H9 (cell line): ENCODE measurements at regions not wholly inside any gene's neighbourhood (a gene's known extent, or its start where the extent isn't known, plus 50 kb on each side); places are given as distances from the start of the nearest gene placed in this dataset.

ENCODE experiments used
- DNase-seq: peaks from one replicate; pipeline ENCODE4 v3.0.0-alpha.2; 2017
- H2AFZ ChIP-seq: one replicate; pipeline ENCODE4 v1.6.1; 2013; ENCODE audit warnings: mild to moderate bottlenecking, low read length, control low read depth, moderate library complexity
- H2AK5ac ChIP-seq: 2 replicates; pipeline ENCODE4 v1.6.1; 2013; ENCODE audit warnings: low read length, control low read depth, mixed read lengths; ENCODE audit not compliant: insufficient read length
- H2BK120ac ChIP-seq: one replicate; pipeline ENCODE4 v1.6.1; 2013; ENCODE audit warnings: low read depth, mild to moderate bottlenecking, low read length, control low read depth, inconsistent platforms; ENCODE audit not compliant: poor library complexity, severe bottlenecking
- H2BK12ac ChIP-seq: 2 replicates; pipeline ENCODE4 v1.6.1; 2013; ENCODE audit warnings: low read length, control low read depth, mixed read lengths, low read depth; ENCODE audit not compliant: insufficient read length
- H2BK15ac ChIP-seq: 2 replicates; pipeline ENCODE4 v1.6.1; 2013; ENCODE audit warnings: low read depth, low read length, control low read depth
- H2BK20ac ChIP-seq: one replicate; pipeline ENCODE4 v1.6.1; 2013; ENCODE audit warnings: low read depth, mild to moderate bottlenecking, low read length, control low read depth, inconsistent platforms; ENCODE audit not compliant: poor library complexity, severe bottlenecking
- H2BK5ac ChIP-seq: 2 replicates; pipeline ENCODE4 v1.6.1; 2013; ENCODE audit warnings: low read length, control low read depth, mixed read lengths; ENCODE audit not compliant: insufficient read length
- H3K14ac ChIP-seq: 2 replicates; pipeline ENCODE4 v1.6.1; 2013; ENCODE audit warnings: low read length, control low read depth; ENCODE audit not compliant: insufficient read depth
- H3K18ac ChIP-seq: 2 replicates; pipeline ENCODE4 v1.6.1; 2013; ENCODE audit warnings: low read depth, mild to moderate bottlenecking, mixed read lengths, low read length, control low read depth; ENCODE audit not compliant: insufficient read length
- H3K23ac ChIP-seq: 2 replicates; pipeline ENCODE4 v1.6.1; 2013; ENCODE audit warnings: low read length, control low read depth, mixed read lengths, low read depth; ENCODE audit not compliant: insufficient read length
- H3K23me2 ChIP-seq: 2 replicates; pipeline ENCODE4 v1.6.1; 2013; ENCODE audit warnings: low read depth, mild to moderate bottlenecking, mixed read lengths, low read length, control low read depth; ENCODE audit not compliant: insufficient read length, poor library complexity, severe bottlenecking
- H3K27ac ChIP-seq: 2 replicates; pipeline ENCODE4 v1.5.1; 2013; ENCODE audit warnings: low read length, control low read depth, mixed read lengths, low read depth; ENCODE audit not compliant: insufficient read length
- H3K27me3 ChIP-seq: 2 replicates; pipeline ENCODE4 v1.6.1; 2013; ENCODE audit warnings: low read length, control low read depth, inconsistent platforms; ENCODE audit not compliant: insufficient read depth
- H3K4ac ChIP-seq: 2 replicates; pipeline ENCODE4 v1.6.1; 2013; ENCODE audit warnings: low read depth, mild to moderate bottlenecking, control low read depth, inconsistent platforms, low read length, moderate library complexity
- H3K4me1 ChIP-seq: 2 replicates; pipeline ENCODE4 v1.6.1; 2013; ENCODE audit warnings: low read length, control low read depth, inconsistent platforms; ENCODE audit not compliant: insufficient read depth
- H3K4me2 ChIP-seq: 2 replicates; pipeline ENCODE4 v1.6.1; 2013; ENCODE audit warnings: low read length, control low read depth, mixed read lengths; ENCODE audit not compliant: insufficient read length, insufficient read depth
- H3K56ac ChIP-seq: 2 replicates; pipeline ENCODE4 v1.6.1; 2013; ENCODE audit warnings: low read depth, mild to moderate bottlenecking, mixed read lengths, low read length, control low read depth; ENCODE audit not compliant: insufficient read length
- H3K79me1 ChIP-seq: 2 replicates; pipeline ENCODE4 v1.6.1; 2013; ENCODE audit warnings: low read depth, mild to moderate bottlenecking, moderate library complexity, low read length, control low read depth, inconsistent platforms; ENCODE audit not compliant: insufficient read depth, poor library complexity, severe bottlenecking
- H3K79me2 ChIP-seq: 2 replicates; pipeline ENCODE4 v1.6.1; 2013; ENCODE audit warnings: low read length, control low read depth, inconsistent platforms; ENCODE audit not compliant: insufficient read depth
- H3K9ac ChIP-seq: 2 replicates; pipeline ENCODE4 v1.6.1; 2013; ENCODE audit warnings: low read length, control low read depth, mixed read lengths; ENCODE audit not compliant: insufficient read length; ENCODE audit errors: extremely low read depth
- H3K9me3 ChIP-seq: one replicate; pipeline ENCODE4 v1.6.1; 2013; ENCODE audit warnings: low read depth, low read length, inconsistent platforms; ENCODE audit not compliant: control insufficient read depth
- H3T11ph ChIP-seq: one replicate; pipeline ENCODE4 v1.6.1; 2013; ENCODE audit warnings: mild to moderate bottlenecking, low read length, control low read depth, inconsistent platforms
- H4K20me1 ChIP-seq: one replicate; pipeline ENCODE4 v1.6.1; 2013; ENCODE audit not compliant: control insufficient read depth, insufficient read length, insufficient read depth
- H4K5ac ChIP-seq: 2 replicates; pipeline ENCODE4 v1.6.1; 2013; ENCODE audit warnings: low read depth, mild to moderate bottlenecking, mixed read lengths, low read length, control low read depth; ENCODE audit not compliant: insufficient read length
- H4K8ac ChIP-seq: replicated peaks from 2 replicates; pipeline ENCODE4 v1.6.1; 2013; ENCODE audit warnings: low read length, control low read depth, mixed read lengths, low read depth; ENCODE audit not compliant: insufficient read length
- H4K91ac ChIP-seq: 2 replicates; pipeline ENCODE4 v1.6.1; 2013; ENCODE audit warnings: low read depth, mild to moderate bottlenecking, moderate library complexity, mixed read lengths, low read length, control low read depth; ENCODE audit not compliant: insufficient read length
- H3K27ac Mint-ChIP-seq, 3 experiments: 2 replicates in 2 of 3; 3 replicates in 1 of 3; pipeline ENCODE4 v1.8.0; 2020 to 2021; ENCODE audit warnings: mixed read lengths in 3 of 3, mild to moderate bottlenecking in 1 of 3, moderate library complexity in 1 of 3
- H3K27me3 Mint-ChIP-seq: 2 replicates; pipeline ENCODE4 v1.8.0; 2021; ENCODE audit warnings: low read depth, mild to moderate bottlenecking, moderate library complexity, mixed read lengths
- H3K36me3 Mint-ChIP-seq, 3 experiments: 2 replicates in 2 of 3; 3 replicates in 1 of 3; pipeline ENCODE4 v1.8.0; 2020 to 2021; ENCODE audit warnings: low read depth in 3 of 3, mixed read lengths in 3 of 3; ENCODE audit not compliant: insufficient read depth in 1 of 3
- H3K4me1 Mint-ChIP-seq, 2 experiments: 2 replicates each; pipeline ENCODE4 v1.8.0; 2020; ENCODE audit warnings: mixed read lengths in 2 of 2
- H3K4me3 Mint-ChIP-seq, 2 experiments: 2 replicates in 1 of 2; 3 replicates in 1 of 2; pipeline ENCODE4 v1.8.0; 2020 to 2021; ENCODE audit warnings: mild to moderate bottlenecking in 2 of 2, mixed read lengths in 2 of 2, moderate library complexity in 1 of 2
- H3K9me3 Mint-ChIP-seq, 2 experiments: 2 replicates in 1 of 2; 3 replicates in 1 of 2; pipeline ENCODE4 v1.8.0; 2020; ENCODE audit warnings: mild to moderate bottlenecking in 2 of 2, mixed read lengths in 2 of 2, moderate library complexity in 1 of 2
- CTCF ChIP-seq: fragments of 200-600 bp; sonication (generic); conservative IDR thresholded peaks from 3 replicates; pipeline ENCODE4 v1.8.0; 2021; ENCODE audit warnings: antibody characterized with exemption, mild to moderate bottlenecking
- WGBS: extraction: QIAGEN DNeasy Blood & Tissue Kit; methylation state at CpG from one replicate; pipeline ENCODE4 v1.1.7; 2013; ENCODE audit warnings: missing lambda C conversion rate, low lambda C conversion rate, mixed read lengths; ENCODE audit not compliant: insufficient read length; ENCODE audit errors: extremely low coverage; 5-methylcytosine and 5-hydroxymethylcytosine counted together

GRCh38 chr1:192906334-192906733 lies 97.5 kb downstream of the RGS2 start:
- H3K79me2 ChIP-seq, result no peaks in the 10 kb centered on the region
- H3K27ac ChIP-seq, result no peak overlapping the region
- H3K4me1 ChIP-seq, result no peaks in the 10 kb centered on the region
- Mint-ChIP-seq H3K36me3 (no peaks in the 10 kb centered on the region), H3K27ac (no peak overlapping the region), H3K4me1 (no peaks in the 10 kb centered on the region), H3K4me3 (no peak overlapping the region), H3K9me3 (peaks cover 4% of the 10 kb centered on the region in 2 experiments; a peak in 3 of 5 replicates), H3K27me3 (no peaks in the 10 kb centered on the region)
- H2BK15ac ChIP-seq, result no peak overlapping the region
- no CpG with 5 or more reads among the region's 3 CpGs for WGBS
- H3K18ac ChIP-seq, result no peak overlapping the region
- H4K20me1 ChIP-seq, result no peaks in the 10 kb centered on the region
- no peaks in the 10 kb centered on the region for H3K79me1 ChIP-seq
- H2AK5ac ChIP-seq, result no peak overlapping the region
- no peak overlapping the region for H4K5ac ChIP-seq
- no peak overlapping the region for H3K9ac ChIP-seq
- no peak overlapping the region for H3T11ph ChIP-seq
- H4K91ac ChIP-seq, result no peak overlapping the region
- no peak overlapping the region for H2BK120ac ChIP-seq
- H3K4ac ChIP-seq, result no peak overlapping the region
- TF ChIP-seq CTCF, result no peak
- H3K9me3 ChIP-seq, result no peaks in the 10 kb centered on the region
- no peak overlapping the region for H3K4me2 ChIP-seq
- H3K14ac ChIP-seq, result no peak overlapping the region
- H2BK5ac ChIP-seq, result no peak overlapping the region
- no peak overlapping the region for H2BK12ac ChIP-seq
- H3K23me2 ChIP-seq, result no peaks in the 10 kb centered on the region
- H3K23ac ChIP-seq, result no peak overlapping the region
- no peak overlapping the region for H3K56ac ChIP-seq
- no peak overlapping the region for H2AFZ ChIP-seq
- H2BK20ac ChIP-seq, result no peak overlapping the region
- H4K8ac ChIP-seq, result no peak overlapping the region
- DNase-seq, result no peak
- H3K27me3 ChIP-seq, result no peaks in the 10 kb centered on the region
